ENCODE measurements at regions not wholly inside any gene's neighbourhood (a gene's known extent, or its start where the extent isn't known, plus 50 kb on each side); places are given as distances from the start of the nearest gene placed in this dataset.
A peak's percentile ranks its signal among the peaks of the same experiment; 100 is the strongest.
"Not testable (repeated sequence)": the region's sequence is repeated elsewhere in the genome, so short reads cannot be mapped to it uniquely, and the experiment has no call there.

GRCh38 chr1:213418268-213419071 lies 367.4 kb downstream of the RPS6KC1 start:
- DNase-seq: no peak

GRCh38 chr1:213419401-213420030 lies 368.5 kb downstream of the RPS6KC1 start:
- DNase-seq: no peak

- not testable (repeated sequence) for DNase-seq
Measured at GRCh38 chr1:213421178-213421577, 370.1 kb downstream of the RPS6KC1 start.

- no peak for DNase-seq
Measured at GRCh38 chr1:213423041-213423440, 372.0 kb downstream of the RPS6KC1 start.

- no peak for DNase-seq
Measured at GRCh38 chr1:213423605-213424004, 372.6 kb downstream of the RPS6KC1 start.

GRCh38 chr1:213425376-213426030 lies 374.5 kb downstream of the RPS6KC1 start:
- peak; percentile 20 for DNase-seq

GRCh38 chr1:213429642-213430041 lies 378.6 kb downstream of the RPS6KC1 start:
- DNase-seq: no peak

- no peak for DNase-seq
Measured at GRCh38 chr1:213435715-213436114, 384.7 kb downstream of the RPS6KC1 start.

GRCh38 chr1:213438339-213438738 lies 387.3 kb downstream of the RPS6KC1 start:
- no peak for DNase-seq

GRCh38 chr1:213439703-213440102 lies 388.7 kb downstream of the RPS6KC1 start:
- no peak for DNase-seq

- DNase-seq: no peak
Measured at GRCh38 chr1:213440766-213441165, 389.7 kb downstream of the RPS6KC1 start.

- no peak for DNase-seq
Measured at GRCh38 chr1:213443415-213443814, 392.4 kb downstream of the RPS6KC1 start.

GRCh38 chr1:213444224-213444623 lies 393.2 kb downstream of the RPS6KC1 start:
- no peak for DNase-seq

- DNase-seq: no peak
Measured at GRCh38 chr1:213446496-213446895, 395.5 kb downstream of the RPS6KC1 start.

GRCh38 chr1:213448360-213448759 lies 397.3 kb downstream of the RPS6KC1 start:
- DNase-seq: no peak

- DNase-seq: no peak
Measured at GRCh38 chr1:213448776-213449175, 397.7 kb downstream of the RPS6KC1 start.

- DNase-seq: no peak
Measured at GRCh38 chr1:213452501-213452900, 401.5 kb downstream of the RPS6KC1 start.

GRCh38 chr1:213457186-213457585 lies 406.1 kb downstream of the RPS6KC1 start:
- no peak for DNase-seq

- DNase-seq: no peak
Measured at GRCh38 chr1:213457733-213458132, 406.7 kb downstream of the RPS6KC1 start.

- not testable (repeated sequence) for DNase-seq
Measured at GRCh38 chr1:213462374-213462773, 411.3 kb downstream of the RPS6KC1 start.

GRCh38 chr1:213464786-213465460 lies 413.9 kb downstream of the RPS6KC1 start:
- DNase-seq: no peak

- no peak for DNase-seq
Measured at GRCh38 chr1:213466541-213466940, 415.5 kb downstream of the RPS6KC1 start.

- DNase-seq: no peak
Measured at GRCh38 chr1:213474054-213474453, 423.0 kb downstream of the RPS6KC1 start.
